ENCODE measurements at regions not wholly inside any gene's neighbourhood (a gene's known extent, or its start where the extent isn't known, plus 50 kb on each side); places are given as distances from the start of the nearest gene placed in this dataset.

DNA sequence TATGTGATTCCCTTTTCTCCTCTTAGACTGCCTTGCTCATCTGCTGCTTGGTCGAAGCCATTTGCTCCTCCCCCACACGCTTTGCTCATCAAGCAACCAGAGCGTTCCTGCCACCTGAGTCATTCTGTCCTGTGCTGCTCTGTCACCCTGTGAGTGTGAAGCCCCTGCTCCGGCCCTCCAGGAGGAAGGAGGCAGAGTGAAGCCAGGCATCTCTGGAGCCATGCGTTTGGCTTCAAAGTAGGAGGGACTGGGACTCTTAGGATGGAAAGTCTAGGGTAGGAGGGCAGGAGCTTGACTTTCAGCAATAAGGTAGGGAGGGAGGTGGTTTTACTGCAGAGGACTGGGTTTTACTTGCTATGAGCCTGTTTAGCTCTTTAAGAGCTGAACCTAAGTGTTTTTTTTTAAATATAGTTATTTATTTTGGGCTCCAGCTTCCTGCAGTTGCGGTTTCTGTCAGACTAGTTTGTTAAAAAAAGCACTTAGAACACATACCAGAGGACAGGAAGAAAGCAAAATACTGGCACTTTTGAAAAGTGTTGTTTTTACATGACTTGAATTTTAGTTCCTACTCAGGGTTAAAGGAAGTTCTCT is 63.6 kb downstream of the SPINK2 start:
- DNase-seq (ENCODE audit: low spot score) = peak; percentile 76

DNA sequence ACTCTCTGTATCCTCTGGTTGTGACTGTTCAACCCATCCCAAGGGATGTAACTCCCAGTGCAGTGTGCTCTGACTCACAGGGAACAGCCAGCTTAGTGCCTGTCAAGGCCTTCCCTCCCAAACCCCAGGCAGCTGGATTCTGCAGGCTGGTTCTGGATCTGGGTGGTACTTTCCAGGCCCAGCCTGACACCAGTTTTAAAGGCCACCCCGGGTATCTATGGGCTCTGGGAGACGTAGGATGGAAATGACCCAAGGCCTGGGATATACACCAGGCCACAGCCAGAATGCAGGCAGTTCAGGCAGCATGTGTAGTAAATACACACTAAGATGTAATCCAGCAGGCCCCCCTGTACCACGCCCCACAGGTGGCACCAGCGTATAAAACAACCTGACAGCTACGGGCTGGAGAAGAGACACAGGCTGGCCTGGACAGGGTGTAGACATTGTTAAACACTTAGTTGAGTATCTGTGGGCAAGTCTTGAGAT is 64.2 kb downstream of the SPINK2 start:
- no peak for DNase-seq (ENCODE audit: low spot score)

DNA sequence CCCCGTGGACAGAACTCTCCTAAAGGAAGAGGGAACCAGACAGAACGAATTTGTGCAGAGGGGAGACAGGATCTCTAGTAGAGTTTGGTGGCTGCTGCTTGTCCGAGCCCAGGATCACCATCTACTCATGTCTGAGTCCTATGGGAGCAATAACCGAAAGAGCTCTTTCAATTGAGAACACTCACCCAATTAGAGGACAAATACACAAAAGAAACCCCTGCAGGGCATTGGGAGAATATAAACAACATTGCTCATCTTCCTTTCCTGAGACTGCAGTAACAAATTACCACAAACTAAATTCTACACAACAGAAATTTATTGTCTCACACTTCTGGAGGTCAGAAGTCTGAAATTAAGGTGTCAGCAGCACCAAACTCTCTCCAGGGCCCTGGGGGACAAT is 65.6 kb downstream of the SPINK2 start:
- no peak for DNase-seq (ENCODE audit: low spot score)

DNA sequence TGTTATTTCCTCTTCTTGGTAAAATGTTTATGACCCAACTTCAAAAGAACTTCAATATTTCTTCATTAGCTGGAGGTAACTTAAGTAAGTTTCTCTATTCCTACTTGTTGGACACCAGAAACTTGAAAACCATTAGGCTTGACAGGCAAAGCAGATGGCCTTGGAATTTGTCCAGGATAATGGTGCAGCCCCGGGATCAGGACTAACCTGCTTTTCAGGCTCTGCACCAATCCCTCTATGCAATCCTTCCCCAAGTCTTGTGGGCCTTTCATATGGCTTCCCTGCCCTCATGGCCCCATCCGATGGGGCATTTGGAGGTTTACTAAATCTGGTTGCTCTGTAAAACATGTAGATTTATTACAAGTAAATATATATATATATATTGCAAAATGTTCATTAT is 68.5 kb downstream of the SPINK2 start:
- no peak for DNase-seq (ENCODE audit: low spot score)

DNA sequence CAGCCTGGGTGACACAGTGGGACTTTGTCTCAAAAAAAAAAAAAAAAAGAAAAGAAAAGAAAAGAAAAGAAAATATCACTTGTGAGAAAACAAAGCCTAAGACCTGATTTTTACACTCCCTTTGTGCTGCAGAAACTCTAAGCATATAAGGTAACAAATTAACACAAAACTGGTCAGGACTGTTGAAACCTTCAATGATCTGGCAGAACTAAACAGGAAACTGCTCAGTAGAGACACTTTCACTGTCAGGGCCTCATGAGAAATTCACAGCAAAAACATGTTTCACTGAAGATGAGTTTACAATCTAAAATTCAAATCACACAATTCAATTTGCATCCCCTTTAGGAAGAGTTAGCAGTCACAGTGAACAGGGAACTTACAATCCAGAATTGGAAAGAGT is 69.1 kb upstream of the HOPX start:
- DNase-seq (ENCODE audit: low spot score) = no peak

DNA sequence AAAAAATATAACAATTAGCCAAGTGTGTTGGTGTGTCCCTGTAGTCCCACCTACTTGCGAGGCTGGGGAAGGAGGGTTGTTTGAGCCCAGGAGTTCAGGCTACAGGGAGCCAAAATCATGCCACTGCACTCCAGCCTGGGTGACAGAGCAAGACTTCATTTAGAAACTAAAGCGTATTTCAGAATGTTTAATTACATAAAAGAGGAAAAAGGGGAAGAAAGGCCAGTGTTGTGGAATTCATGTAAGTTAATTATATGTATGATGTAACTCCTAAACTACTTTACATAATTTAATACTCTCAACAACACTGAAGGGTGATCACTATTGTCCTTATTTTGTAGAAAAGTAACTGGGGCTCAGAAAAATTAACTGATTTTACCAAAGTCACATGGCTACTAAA is 67.2 kb upstream of the HOPX start:
- no peak for DNase-seq (ENCODE audit: low spot score)

DNA sequence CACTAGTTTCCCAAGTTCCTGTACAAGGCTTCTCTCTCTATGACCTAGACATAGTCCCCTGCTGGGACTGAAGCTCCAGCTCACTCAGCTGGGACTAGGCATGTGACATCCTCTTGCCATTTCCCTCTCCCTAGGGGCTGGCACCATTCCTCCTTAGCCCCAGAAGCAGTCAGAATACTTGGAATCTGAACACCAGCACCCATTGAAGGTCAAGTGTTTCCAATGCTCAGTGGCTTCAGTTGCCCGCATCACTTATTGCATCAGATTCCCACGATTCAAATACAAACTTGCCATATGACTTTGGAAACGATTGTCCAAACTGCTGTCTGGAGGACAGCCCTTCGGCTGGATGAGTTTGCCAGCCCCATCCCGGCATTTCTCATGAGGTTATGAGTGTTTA is 65.5 kb upstream of the HOPX start:
- DNase-seq (ENCODE audit: low spot score) = no peak

DNA sequence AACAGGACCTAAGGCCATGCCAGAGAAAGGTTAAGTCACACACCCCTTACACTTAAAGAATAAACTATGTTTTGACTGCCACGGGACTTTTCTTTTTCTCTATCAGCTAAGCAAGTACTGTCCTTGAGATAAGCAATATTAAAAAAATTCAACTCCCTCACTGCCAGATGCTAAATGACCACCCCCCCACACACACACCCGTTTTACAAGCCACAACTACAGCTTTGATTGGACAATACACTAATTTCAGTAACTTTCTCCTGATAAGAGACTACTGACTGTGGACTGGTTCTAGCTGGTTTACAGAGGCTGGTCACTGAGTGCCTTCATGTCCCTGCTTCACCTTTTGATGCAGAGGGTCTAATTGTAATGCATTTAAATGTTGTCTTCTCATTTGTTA is 63.9 kb upstream of the HOPX start:
- DNase-seq (ENCODE audit: low spot score) = no peak

DNA sequence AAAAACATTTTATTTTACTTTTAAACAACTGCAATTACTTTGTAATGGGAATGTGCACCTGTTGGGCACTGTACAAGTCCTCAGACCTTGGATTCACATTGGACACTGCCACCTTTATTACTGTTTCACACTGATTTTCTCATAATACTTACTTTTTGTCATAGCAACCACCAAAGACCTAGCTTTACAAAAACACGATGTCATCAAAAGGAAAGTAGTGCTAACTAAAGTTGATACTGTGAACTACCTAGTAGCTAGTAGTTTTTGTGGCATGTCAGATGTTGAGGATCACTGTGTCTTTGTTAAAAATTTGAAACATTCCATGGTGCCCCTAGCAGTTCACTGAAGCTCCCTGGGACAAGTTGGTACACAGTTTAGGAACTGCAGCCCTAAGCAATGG is 62.9 kb upstream of the HOPX start:
- no peak for DNase-seq (ENCODE audit: low spot score)

DNA sequence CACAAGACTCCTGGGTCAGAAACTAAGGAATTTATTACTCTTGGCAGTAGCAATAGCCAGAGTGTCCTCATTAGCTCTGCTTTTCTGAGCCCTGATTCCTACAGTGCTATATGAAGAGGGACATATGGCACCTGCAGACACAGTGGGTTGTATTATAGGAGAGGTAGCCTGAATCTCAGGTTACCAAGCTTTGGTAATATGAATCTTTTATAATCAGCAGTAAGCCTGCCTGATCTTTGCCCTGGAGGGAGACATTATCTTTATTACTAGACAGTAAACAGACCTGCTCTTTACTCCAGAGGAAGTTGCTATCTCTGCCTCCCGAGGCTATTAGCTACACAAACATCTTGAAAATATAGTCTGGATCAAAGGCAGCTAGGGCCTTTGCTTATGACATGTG is 62.5 kb upstream of the HOPX start:
- DNase-seq (ENCODE audit: low spot score) = no peak

DNA sequence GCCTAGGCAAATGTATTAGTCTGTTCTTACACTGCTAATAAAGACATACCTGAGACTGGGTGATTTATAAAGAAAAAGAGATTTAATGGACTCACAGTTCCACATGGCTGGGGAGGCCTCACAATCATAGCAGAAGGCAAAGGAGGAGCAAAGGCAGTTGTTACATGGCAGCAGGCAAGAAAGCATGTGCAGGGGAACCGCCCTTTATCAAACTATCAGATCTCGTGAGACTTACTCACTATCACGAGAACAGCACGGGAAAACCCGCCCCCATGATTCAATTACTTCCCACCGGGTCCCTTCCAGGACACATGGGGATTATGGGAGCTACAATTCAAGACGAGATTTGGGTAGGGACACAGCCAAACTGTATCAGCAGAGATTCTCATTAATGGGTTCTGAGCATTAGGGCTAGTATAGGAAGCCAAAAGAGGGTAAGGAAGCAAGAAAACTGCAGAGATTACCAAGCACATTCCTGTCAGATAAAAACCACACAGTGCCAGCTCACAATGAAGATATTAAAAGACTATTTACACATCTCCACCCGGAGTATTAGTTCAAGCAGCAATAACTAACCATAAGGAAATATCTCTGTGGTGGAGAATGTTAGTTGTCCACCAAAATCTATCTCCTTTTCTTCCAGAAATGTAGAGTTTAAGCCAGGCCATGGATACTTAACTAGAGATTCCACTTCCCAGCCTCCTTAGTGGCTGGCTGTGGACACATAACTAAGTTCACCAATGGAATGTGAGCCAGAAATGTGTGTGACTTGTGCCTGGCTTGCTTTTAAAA is 61.2 kb upstream of the HOPX start:
- no peak for DNase-seq (ENCODE audit: low spot score)

DNA sequence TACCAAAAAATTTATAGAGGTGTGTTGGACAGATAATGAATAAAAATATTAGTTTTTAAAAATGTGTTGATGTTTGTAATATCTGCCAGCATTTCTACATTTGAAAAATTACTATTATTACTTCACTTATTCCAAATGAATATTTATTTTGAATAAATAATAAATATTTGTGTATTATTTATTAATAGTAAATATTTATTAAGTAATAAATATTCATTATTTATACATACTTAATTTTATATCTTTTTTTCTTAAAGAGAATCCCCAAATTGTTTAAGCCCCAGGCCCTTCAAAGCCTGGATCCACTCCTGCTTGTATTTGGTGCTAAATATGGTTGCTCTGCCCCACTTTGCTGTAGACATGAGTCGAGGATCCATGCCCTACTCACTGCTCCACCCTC is 60.5 kb upstream of the HOPX start:
- no peak for DNase-seq (ENCODE audit: low spot score)

DNA sequence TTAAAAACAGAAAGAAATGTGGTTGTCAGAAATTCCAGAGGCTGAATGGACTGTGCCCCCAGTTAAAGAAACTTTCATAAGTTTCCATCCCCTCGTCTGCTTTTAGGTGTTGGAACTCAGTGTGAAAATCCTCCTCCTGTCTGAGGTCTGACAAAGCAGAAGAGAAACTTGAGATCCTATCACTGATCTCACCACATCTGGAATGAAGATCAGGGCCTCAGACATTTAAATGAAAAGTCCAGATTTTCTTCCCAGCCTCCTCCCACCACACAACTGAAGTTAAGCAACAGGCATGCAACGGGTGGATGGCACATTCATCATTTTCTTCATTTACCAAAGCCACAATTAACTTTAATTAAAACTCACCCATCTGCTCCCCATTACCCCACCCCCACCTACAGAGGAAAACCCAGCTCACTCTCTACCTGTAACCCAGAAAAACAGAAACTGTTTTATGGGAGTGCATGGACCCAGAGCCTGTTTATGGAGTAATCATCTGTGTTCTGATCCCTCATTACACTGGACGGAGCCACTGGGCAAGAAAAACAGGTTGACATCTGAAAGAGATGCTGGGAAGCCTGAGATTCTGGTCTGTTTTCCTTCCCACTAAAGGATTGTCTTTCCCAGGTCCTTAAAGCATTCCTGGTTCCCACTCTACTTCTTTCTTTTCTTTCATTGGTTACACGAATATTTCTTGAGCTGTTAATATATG is 58.1 kb upstream of the HOPX start:
- no peak for DNase-seq (ENCODE audit: low spot score)

DNA sequence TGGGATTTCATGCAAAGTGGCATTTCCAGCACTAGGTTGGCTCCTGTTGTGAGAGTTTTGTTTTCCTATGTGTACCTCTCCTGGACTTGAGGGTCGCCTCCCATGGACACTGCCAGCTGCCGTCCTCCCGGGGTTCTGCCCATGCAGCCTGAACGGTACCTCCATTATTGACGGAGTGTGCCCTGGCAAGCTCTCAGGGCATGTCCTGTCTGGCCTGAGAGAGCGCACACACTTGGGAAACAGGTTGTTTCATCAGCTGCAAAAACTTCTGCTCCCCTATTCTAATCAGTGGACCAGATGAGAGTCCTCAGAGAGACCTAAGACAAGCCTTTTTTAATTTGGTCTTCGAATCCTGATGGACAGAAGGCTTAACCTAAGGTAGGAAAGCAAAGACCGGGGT is 56.6 kb upstream of the HOPX start:
- no peak for DNase-seq (ENCODE audit: low spot score)

DNA sequence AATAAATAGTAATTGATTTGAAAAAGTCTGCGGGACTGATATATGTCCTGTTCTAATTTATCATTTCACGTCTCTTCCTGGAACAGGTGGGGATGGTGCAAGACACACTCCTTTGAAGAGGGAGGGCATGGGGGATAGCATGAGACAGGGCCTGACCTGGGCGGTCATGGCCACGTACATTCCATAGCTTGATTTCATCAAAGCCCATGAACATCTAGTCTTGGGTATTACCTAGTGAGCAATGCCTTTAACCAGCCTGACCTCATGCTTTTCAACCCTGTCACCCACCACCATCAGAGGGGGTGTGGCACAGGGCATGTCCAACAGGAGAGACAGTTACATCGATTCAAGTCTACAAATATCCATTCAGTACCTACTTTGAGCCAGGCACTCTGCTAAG is 52.3 kb upstream of the HOPX start:
- no peak for DNase-seq (ENCODE audit: low spot score)

DNA sequence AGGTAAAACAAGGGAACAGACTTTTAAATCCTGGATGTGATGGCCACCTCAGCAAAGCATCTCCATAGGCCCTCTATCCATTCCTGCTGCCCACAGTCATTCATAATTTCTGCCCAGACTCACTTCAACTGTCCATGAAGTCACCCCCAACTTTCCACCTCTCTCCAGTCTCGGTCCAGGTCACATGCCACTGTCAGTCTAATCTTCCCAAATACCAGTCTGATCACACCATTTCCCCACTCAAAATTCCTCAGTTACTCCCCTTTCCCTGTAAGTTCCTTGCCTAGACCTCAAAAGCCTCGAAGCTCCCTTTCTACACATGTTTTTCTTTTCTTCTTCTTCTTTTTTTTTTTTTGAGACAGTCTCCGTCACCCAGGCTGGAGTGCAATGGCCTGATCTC is 51.2 kb upstream of the HOPX start:
- DNase-seq (ENCODE audit: low spot score) = no peak

DNA sequence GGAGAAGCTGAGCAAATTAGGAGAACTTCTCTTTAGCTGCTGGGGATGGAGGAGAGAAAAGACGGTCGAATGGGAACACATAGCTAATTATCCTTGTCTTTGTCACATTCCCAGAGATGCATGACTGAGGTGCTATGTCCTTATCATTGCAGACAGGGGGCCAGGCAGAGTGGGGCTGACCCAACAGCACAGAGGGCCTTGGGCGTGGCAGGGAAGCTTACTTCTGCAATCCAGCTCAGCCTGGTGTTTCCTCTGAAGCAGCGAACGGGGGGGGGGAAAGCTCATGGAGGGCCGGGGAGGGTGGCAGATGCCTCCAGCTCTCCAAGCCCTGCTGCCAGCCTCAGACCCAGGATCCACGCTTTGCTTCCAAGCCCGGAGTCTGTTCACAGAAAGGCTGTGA is 50.8 kb upstream of the HOPX start:
- no peak for DNase-seq (ENCODE audit: low spot score)
